Retinal pigment epithelial cell (primary cell): ENCODE measurements at regions not wholly inside any gene's neighbourhood (a gene's known extent, or its start where the extent isn't known, plus 50 kb on each side); places are given as distances from the start of the nearest gene placed in this dataset.

ENCODE experiments used
- DNase-seq: peaks from one replicate; pipeline ENCODE4 v3.0.0-alpha.2; 2010; ENCODE audit warnings: low read depth
- H3K4me3 ChIP-seq: 2 replicates; pipeline ENCODE4 v1.5.1; 2011; ENCODE audit warnings: mild to moderate bottlenecking, low read length, control low read depth, moderate library complexity
- CTCF ChIP-seq: conservative IDR thresholded peaks from 2 replicates; pipeline ENCODE4 v1.5.1; 2011; ENCODE audit warnings: low read depth, low read length, control low read depth, inconsistent platforms

GRCh38 chr14:104311358-104311757 lies 173.0 kb downstream of the KIF26A start:
- no peak for DNase-seq
- no peak for TF ChIP-seq CTCF
- no peak overlapping the region for H3K4me3 ChIP-seq

- H3K4me3 ChIP-seq: no peak overlapping the region
- DNase-seq: no peak
- no peak for TF ChIP-seq CTCF
Observed at GRCh38 chr14:104313674-104314073, 175.3 kb downstream of the KIF26A start.

DNA sequence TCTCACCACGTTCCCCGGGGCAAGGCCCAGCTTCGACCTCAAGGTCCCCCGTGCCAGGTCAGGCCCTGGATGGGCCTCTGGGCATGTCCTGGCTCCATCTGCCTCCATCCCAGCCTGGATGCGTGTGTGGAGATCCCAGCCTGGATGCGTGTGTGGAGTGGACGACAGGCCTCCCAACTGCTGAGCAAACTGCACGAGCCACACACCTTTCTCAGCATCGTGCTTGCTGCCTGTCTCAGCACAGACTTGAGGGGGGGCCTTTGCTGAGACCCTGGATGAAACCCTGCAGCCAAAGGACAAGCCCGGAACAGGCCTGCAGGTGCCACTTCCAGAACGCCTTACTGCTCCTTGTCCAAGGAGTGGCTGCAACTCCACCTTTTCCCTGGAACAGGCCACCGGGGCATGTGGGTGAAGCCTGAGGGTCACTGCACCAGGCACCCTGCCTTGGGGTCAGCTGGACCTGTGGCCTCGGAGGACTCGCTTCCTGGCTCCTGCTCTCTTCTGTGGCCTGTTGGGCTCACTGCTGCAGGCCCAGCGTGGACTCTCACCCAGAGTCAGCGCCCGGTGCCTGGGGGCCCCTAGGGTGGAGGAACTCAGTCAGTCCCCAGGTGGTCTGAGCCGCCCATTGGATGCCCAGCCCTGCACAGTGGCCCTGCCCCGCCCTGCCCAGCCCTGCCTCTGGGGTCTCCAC lies 176.0 kb downstream of the KIF26A start:
- no peak overlapping the region for H3K4me3 ChIP-seq
- no peak for DNase-seq
- no peak for TF ChIP-seq CTCF

DNA sequence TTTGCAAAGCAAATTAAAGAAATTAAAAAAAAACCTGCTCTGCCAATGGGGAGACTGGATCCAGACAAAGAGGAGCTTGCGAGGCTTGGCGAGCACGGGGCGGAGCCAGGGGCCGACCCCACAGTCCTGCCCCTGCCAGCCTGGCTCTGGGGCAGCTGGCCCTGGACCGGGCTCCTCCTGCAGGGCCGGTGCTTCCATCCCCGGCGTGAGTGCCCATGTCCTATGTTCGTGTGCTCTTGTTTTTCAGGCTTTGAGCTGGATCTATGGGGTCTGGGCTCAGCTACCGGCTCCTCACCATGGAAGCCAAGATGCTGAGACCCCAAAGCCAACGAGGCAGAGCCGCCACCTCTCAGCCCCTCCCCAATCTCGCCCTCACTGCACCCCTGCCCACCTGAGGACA lies 176.8 kb downstream of the KIF26A start:
- no peak overlapping the region for H3K4me3 ChIP-seq
- no peak for DNase-seq
- no peak for TF ChIP-seq CTCF

DNA sequence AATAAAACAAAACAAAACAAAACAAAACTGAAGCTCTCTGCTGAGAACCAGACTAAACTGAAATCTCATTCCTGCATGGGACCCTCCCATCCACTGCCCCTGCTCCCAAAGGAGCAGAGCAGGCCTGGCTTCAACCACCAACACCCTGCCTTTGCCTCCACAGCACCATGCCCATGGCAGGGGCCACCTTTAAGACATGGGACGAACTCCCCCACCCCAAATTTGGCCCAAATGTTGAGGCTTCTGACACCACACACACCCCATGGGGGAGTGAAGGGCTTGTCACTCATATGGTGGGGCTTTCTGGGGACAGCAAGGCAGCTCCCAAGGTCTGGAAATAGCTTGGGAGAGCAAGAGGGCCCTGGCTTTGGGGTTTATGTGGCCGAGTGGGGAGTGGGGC lies 177.2 kb downstream of the KIF26A start:
- DNase-seq: no peak
- no peak overlapping the region for H3K4me3 ChIP-seq
- TF ChIP-seq CTCF: no peak

DNA sequence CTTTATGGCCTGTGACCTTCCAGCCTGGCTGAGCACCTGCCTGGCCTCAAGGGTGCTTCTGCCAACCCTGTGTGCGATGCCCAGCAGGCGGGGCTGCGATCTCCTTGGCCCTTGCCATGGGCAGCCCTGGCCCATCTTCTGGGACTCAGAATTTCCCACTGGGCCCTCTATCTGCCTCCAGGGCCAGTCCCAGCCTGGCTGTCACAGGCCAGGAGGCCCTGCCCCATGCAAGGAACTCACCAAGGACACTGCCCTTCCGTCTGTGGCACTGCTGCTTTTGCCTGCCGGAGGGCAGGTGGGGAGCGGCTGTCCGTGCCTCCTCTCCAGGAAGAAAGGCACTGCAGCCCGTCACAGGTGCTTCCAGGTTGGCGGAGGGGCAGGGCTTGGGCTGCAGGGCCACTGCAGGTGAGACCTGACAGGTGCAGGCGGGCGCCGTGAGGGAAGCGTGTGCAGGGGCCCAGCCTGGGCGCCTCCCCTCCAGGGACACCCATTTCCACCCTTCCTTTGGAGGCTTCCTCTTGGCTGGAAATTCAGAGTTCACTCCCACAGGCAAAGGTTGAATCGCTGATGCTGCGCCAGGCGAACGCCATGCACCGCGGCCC lies 177.8 kb downstream of the KIF26A start:
- no peak for TF ChIP-seq CTCF
- no peak for DNase-seq
- no peak overlapping the region for H3K4me3 ChIP-seq
